HG02938 (cell line): ENCODE measurements at regions not wholly inside any gene's neighbourhood (a gene's known extent, or its start where the extent isn't known, plus 50 kb on each side); places are given as distances from the start of the nearest gene placed in this dataset.
A peak's percentile ranks its signal among the peaks of the same experiment; 100 is the strongest.

Experiments used
- ATAC-seq: cut with Tn5 transposase; IDR thresholded peaks from one replicate; pipeline ENCODE4 v1.9.1; 2021; ENCODE audit warnings: mild to moderate bottlenecking, moderate library complexity; ENCODE audit not compliant: unreplicated experiment

GRCh38 chr7:21024485-21024867, 237.8 kb upstream of the SP8 start:
- ATAC-seq, result no peak

GRCh38 chr7:21028186-21028585, 241.5 kb upstream of the SP8 start:
- ATAC-seq, result no peak

GRCh38 chr7:21028599-21028998, 241.9 kb upstream of the SP8 start:
- ATAC-seq, result no peak

GRCh38 chr7:21029006-21029405, 242.3 kb upstream of the SP8 start:
- ATAC-seq, result no peak

- no peak for ATAC-seq
These were observed 243.7 kb upstream of the SP8 start for GRCh38 chr7:21030237-21030871.

GRCh38 chr7:21041252-21041651, 254.6 kb upstream of the SP8 start:
- ATAC-seq, result no peak

GRCh38 chr7:21041666-21042065, 255.0 kb upstream of the SP8 start:
- no peak for ATAC-seq

GRCh38 chr7:21044384-21044783, 257.7 kb upstream of the SP8 start:
- no peak for ATAC-seq

GRCh38 chr7:21044913-21045568, 258.4 kb upstream of the SP8 start:
- no peak for ATAC-seq

GRCh38 chr7:21051865-21052264, 265.2 kb upstream of the SP8 start:
- no peak for ATAC-seq

- no peak for ATAC-seq
These were observed 267.9 kb upstream of the SP8 start for GRCh38 chr7:21054427-21055112.

- ATAC-seq, result no peak
These were observed 272.4 kb upstream of the SP8 start for GRCh38 chr7:21059069-21059468.

GRCh38 chr7:21063106-21063505, 276.4 kb upstream of the SP8 start:
- ATAC-seq, result no peak

GRCh38 chr7:21064698-21065648, 278.3 kb upstream of the SP8 start:
- ATAC-seq, result no peak

- no peak for ATAC-seq
These were observed 279.5 kb upstream of the SP8 start for GRCh38 chr7:21066221-21066620.

GRCh38 chr7:21067216-21067615, 280.5 kb upstream of the SP8 start:
- ATAC-seq, result no peak

GRCh38 chr7:21070571-21071090, 283.9 kb upstream of the SP8 start:
- ATAC-seq, result no peak

- ATAC-seq, result peak; percentile 97
These were observed 285.1 kb upstream of the SP8 start for GRCh38 chr7:21071561-21072501.

GRCh38 chr7:21076054-21076453, 289.4 kb upstream of the SP8 start:
- no peak for ATAC-seq

- ATAC-seq, result no peak
These were observed 289.9 kb upstream of the SP8 start for GRCh38 chr7:21076574-21076973.
